IPS DF 19.7 (cell line): ENCODE measurements at regions not wholly inside any gene's neighbourhood (a gene's known extent, or its start where the extent isn't known, plus 50 kb on each side); places are given as distances from the start of the nearest gene placed in this dataset.
"Not testable (repeated sequence)": the region's sequence is repeated elsewhere in the genome, so short reads cannot be mapped to it uniquely, and the experiment has no call there.

Source experiments
- DNase-seq: peaks from one replicate; pipeline ENCODE4 v3.0.0-alpha.2; 2013; ENCODE audit warnings: low read depth, low spot score

- no peak for DNase-seq
Measured at GRCh38 chr3:118128886-118129285, 905.8 kb downstream of the IGSF11 start.

DNA sequence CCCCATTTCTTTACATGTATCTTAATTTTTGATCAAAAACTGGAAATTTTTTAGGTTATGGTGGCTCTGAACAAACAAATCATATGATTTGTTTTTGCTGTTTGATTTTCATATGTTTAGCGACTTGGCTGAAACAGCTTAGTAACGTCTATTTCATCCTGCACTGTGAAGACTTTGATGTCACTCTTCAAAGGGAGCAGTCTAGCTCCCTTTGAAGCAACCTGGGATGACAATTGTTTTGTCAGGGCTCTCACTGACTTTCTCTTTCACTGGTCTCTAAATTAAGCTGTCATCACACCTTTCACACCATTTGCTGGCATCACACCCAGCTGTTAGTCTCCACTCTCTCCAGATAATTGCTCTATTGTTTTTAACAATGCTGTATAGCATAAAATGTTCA, 896.9 kb downstream of the IGSF11 start:
- no peak for DNase-seq

DNA sequence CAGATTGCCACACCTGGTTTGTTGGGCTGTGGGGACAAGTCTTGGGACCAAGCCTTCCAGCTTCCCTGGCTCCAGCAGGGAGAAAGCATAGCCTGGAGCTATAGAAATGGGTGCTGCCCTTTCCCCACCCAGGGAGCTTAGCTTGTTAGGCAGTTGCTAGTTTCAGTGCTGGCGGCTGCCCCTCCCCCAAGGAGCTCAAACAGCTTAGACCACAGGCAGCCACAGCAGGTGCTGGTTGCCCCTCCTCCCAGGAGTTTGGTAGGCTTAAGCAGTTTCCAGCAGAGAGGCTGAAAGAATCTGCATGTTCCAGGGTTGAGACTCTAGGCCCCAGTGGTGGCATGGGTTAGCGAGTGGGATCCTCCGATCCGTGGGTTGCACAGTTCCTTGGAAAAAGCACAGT, 889.7 kb downstream of the IGSF11 start:
- no peak for DNase-seq

DNA sequence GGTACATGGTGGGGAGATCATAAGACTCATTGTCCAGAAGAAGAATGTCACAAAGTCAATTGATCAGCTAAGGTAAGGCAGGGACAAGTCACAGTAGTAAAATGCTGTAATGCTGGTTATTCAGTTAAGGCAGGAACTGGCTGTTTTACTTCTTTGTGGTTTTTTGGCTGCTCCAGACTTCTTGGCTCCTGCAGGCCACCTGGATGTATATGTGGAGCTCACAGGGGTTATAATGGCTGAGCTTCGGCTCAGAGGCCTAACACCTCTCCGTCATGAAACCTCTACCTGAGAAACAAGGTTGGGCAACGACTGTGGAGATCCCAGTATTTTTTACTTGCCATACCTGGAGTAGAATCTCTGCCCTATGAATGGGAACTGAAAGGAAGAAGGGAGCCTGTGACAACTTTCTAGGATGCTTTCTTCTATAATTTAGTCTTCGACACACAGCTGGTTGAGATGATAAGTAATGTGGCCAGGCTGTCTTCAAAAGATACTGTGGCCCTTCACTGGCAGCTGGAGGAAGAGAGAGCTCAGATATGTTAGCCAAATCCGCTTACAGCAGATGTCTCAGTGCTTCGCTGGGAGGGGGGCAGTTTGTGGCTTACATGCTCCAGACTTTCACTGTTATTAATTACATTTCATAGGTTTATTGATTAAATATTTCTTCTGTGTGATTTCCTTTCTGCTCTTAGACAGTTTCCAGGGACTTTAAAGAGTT, 887.8 kb downstream of the IGSF11 start:
- DNase-seq, result no peak

DNA sequence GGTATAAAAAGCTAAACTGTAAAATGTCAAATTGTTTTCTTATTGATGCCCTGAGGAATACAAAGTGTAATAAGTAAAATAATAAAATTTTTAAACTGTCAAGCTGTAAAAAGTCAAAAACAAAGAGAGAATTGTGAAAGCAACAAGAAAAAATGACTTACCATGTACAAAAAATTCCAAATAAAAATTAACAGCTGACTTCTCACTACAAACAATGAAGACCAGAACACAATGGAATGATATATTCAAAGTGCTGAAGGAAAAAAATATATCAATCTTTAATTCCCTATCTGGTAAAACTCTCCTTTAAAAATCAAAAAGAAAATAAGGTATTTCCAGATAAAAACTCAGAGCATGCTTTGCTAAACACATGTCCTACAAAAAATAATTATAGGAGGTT, 883.5 kb downstream of the IGSF11 start:
- no peak for DNase-seq

- DNase-seq, result not testable (repeated sequence)
Measured at GRCh38 chr3:118162627-118163588, 871.7 kb downstream of the IGSF11 start.

GRCh38 chr3:118165413-118165812, 869.2 kb downstream of the IGSF11 start:
- DNase-seq, result no peak

- no peak for DNase-seq
Measured at GRCh38 chr3:118167571-118167970, 867.1 kb downstream of the IGSF11 start.

GRCh38 chr3:118168175-118168574, 866.5 kb downstream of the IGSF11 start:
- DNase-seq, result no peak

GRCh38 chr3:118171236-118171852, 863.3 kb downstream of the IGSF11 start:
- no peak for DNase-seq

GRCh38 chr3:118180853-118181252, 853.8 kb downstream of the IGSF11 start:
- DNase-seq, result no peak

- no peak for DNase-seq
Measured at GRCh38 chr3:118181274-118181673, 853.4 kb downstream of the IGSF11 start.

DNA sequence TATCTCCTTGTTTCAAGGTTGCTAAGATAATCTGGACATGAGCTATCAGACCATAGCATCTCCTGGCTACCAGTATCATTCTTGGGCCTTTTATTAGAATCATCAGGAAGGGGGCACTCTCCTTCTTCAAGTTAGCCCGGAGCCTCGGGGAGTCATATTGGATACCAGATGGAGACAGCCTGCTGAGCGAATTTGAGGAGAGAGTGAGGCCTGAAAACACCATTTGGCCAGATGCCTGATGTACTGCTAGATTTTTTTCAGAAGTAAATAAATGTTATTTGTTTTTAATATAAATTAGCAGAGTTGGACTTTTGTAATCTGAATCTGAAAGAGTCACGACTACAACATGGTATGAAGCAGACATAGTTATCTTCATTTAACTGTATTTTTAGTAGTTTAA, 848.6 kb downstream of the IGSF11 start:
- DNase-seq, result no peak

- no peak for DNase-seq
Measured at GRCh38 chr3:118187221-118187620, 847.4 kb downstream of the IGSF11 start.

GRCh38 chr3:118196183-118196582, 838.5 kb downstream of the IGSF11 start:
- DNase-seq, result no peak

- no peak for DNase-seq
Measured at GRCh38 chr3:118199044-118199443, 835.6 kb downstream of the IGSF11 start.

- DNase-seq, result no peak
Measured at GRCh38 chr3:118204052-118204656, 830.5 kb downstream of the IGSF11 start.

DNA sequence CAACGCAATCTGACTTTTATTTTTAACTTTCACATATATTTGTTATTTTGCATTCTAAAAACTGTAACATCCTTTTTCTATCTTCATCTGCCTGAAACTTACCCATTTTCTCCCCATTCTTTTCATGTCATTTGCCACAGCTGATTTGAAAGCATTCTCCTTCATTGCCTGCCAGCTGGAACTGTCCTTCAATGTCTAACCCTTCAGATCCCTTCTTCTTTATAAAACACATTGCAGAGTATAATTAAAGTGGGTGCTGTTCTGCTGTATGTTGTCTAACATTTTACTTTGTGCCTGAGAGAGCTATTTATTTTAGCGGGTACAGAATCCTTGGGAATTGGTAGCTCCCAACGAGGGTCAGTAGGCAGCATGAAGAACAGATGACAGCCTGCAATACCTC, 827.4 kb downstream of the IGSF11 start:
- DNase-seq, result no peak

DNA sequence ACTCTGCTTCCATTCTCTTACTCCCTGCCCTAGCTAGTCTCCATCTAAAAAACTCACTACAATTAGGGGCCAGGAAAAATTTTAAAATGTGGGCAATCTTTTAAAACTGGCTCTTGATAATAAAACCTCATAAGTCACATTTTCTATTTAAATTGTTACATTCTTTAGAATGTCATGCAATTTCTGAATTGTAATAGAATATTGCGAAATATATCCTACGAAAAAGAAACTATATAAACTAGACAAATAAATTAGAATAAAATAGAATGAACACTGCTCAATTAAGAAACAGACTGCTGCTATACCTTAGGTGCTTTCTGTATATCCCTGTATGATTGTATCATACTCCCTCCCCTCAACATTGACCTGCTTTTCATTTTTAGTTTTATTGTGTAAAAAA, 826.0 kb downstream of the IGSF11 start:
- DNase-seq, result no peak

DNA sequence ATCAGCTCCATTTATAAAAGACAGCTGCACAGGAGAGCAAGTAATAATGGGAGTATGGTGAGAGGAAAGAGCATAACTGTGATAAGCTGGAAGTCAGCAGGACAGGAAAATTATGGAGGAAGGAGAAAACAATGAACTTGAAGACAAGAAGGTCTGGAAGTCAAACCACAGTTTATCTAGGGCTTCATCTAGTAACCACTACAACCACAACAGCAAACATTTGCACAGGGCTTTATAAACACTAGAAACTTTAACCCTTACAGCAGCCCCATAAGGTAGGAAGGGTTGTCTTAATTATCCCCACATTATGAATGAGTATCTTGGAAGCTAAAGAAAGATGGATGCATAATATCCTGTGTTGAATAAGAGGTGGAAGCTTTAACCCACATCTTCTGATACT, 820.8 kb downstream of the IGSF11 start:
- DNase-seq, result no peak

GRCh38 chr3:118226206-118226605, 808.4 kb downstream of the IGSF11 start:
- no peak for DNase-seq

GRCh38 chr3:118227191-118227590, 807.5 kb downstream of the IGSF11 start:
- no peak for DNase-seq
